CD4-positive, alpha-beta T cell (primary cell): ENCODE measurements at regions not wholly inside any gene's neighbourhood (a gene's known extent, or its start where the extent isn't known, plus 50 kb on each side); places are given as distances from the start of the nearest gene placed in this dataset.

Source experiments
- ATAC-seq: fragments of 200-7000 bp; cut with Tn5 transposase; one replicate; pipeline ENCODE4 v1.10.0; 2022; ENCODE audit warnings: mild to moderate bottlenecking; ENCODE audit not compliant: poor library complexity
- CTCF ChIA-PET: fragments of 350-600 bp; sonication (Branson Sonifier 250); formaldehyde crosslinking; loops from one replicate; lab custom pipeline; 2021; ENCODE audit warnings: antibody characterized with exemption, inconsistent platforms; lab: Charles Lee
- POLR2A ChIA-PET: fragments of 350-600 bp; sonication (Branson Sonifier 250); formaldehyde crosslinking; loops from one replicate; lab custom pipeline; 2021; ENCODE audit warnings: antibody characterized with exemption, inconsistent platforms; lab: Charles Lee
- DNase-seq, 14 experiments: peaks; one replicate each; pipeline ENCODE4 v3.0.0-alpha.2; 2013 to 2020; ENCODE audit warnings: mixed read lengths in 2 of 14
- H3K27ac ChIP-seq, 2 donors: one replicate each; pipeline versions ENCODE4 v1.5.1 to v1.7.0; 2013; ENCODE audit warnings: low read length in 2 of 2, low read depth in 1 of 2, mild to moderate bottlenecking in 1 of 2
- H3K27me3 ChIP-seq, 2 experiments: 1 replicate in 1 of 2; 2 replicates in 1 of 2; pipeline versions ENCODE4 v1.6.1 to v1.7.0; 2013; ENCODE audit warnings: low read length in 2 of 2, control low read depth in 1 of 2, mild to moderate bottlenecking in 1 of 2, moderate library complexity in 1 of 2; ENCODE audit not compliant: insufficient read depth in 2 of 2, control insufficient read depth in 1 of 2
- H3K36me3 ChIP-seq: one replicate; pipeline ENCODE4 v1.6.1; 2013; ENCODE audit warnings: low read length, control low read depth; ENCODE audit not compliant: insufficient read depth
- H3K4me1 ChIP-seq: one replicate; pipeline ENCODE4 v1.6.1; 2013; ENCODE audit warnings: low read length, control low read depth; ENCODE audit not compliant: insufficient read depth
- H3K4me3 ChIP-seq: one replicate; pipeline ENCODE4 v1.5.1; 2013; ENCODE audit warnings: mild to moderate bottlenecking, low read length, moderate library complexity
- H3K9me3 ChIP-seq, 2 experiments: 1 replicate in 1 of 2; 2 replicates in 1 of 2; pipeline versions ENCODE4 v1.6.1 to v1.7.0; 2013; ENCODE audit warnings: low read length in 2 of 2, mild to moderate bottlenecking in 2 of 2, control low read depth in 1 of 2, moderate library complexity in 1 of 2; ENCODE audit not compliant: control insufficient read depth in 1 of 2, insufficient read depth in 1 of 2
- H3K27ac Mint-ChIP-seq: one replicate; pipeline ENCODE4 v1.8.0; 2020; ENCODE audit warnings: mixed read lengths
- H3K27me3 Mint-ChIP-seq: one replicate; pipeline ENCODE4 v1.8.0; 2021; ENCODE audit warnings: mixed read lengths
- H3K36me3 Mint-ChIP-seq: one replicate; pipeline ENCODE4 v1.8.0; 2021; ENCODE audit warnings: low read depth, mixed read lengths
- H3K4me1 Mint-ChIP-seq: one replicate; pipeline ENCODE4 v1.8.0; 2021; ENCODE audit warnings: low read depth, mixed read lengths
- H3K4me3 Mint-ChIP-seq: one replicate; pipeline ENCODE4 v1.8.0; 2020; ENCODE audit warnings: mild to moderate bottlenecking, mixed read lengths
- H3K9me3 Mint-ChIP-seq: one replicate; pipeline ENCODE4 v1.8.0; 2020; ENCODE audit warnings: mixed read lengths
- intact Hi-C, 2 experiments: fragments of 100-400 bp; cut with DNase I in 1 of 2; cut with micrococcal nuclease in 1 of 2; formaldehyde crosslinking; loops; one replicate each; pipeline versions ENCODE4 v1.15.1 to v1.9.0; 2023 to 2025; cut with DNase I, micrococcal nuclease
- TF ChIP-seq, protein P1 (sequence below): fragments of 200-600 bp; IDR thresholded peaks from one replicate; pipeline ENCODE4 v1.8.0; 2022; ENCODE audit warnings: antibody characterized with exemption, mild to moderate bottlenecking

DNA sequence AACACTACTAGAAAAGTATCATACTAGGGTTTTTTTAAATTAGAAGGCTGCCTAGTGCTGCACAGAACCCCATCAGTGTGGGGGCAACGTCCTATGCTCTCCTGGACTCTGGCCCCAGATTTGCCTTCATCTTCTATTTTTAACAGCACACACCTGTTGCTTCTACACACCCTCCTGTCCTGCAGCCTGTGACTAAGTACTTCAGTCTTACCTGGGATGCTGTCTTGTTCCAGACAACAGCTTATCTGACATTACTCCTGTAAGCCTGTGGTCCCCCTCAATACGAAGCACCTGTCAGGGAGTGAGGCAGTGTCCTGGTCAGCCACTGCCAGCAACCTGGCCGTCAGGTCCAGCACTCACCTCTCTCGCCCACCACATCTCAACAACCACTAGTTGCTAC is 247.6 kb upstream of the PSMD7 start:
- DNase-seq (no peak), ATAC-seq (no peak)
- Histone ChIP-seq H3K36me3 (no peaks in the 10 kb centered on the region), H3K9me3 (no peaks in the 10 kb centered on the region), H3K4me3 (no peak overlapping the region), H3K4me1 (no peaks in the 10 kb centered on the region), H3K27ac (no peak overlapping the region), H3K27me3 (peaks cover 0 to 2% of the 10 kb centered on the region in 2 experiments)
- ChIA-PET CTCF (no interaction called here), POLR2A (no interaction called here)
- intact Hi-C loops, result no loop called here
- H3K9me3 Mint-ChIP-seq, result peaks cover under 1% of the 10 kb centered on the region
- TF ChIP-seq, protein P1, sequence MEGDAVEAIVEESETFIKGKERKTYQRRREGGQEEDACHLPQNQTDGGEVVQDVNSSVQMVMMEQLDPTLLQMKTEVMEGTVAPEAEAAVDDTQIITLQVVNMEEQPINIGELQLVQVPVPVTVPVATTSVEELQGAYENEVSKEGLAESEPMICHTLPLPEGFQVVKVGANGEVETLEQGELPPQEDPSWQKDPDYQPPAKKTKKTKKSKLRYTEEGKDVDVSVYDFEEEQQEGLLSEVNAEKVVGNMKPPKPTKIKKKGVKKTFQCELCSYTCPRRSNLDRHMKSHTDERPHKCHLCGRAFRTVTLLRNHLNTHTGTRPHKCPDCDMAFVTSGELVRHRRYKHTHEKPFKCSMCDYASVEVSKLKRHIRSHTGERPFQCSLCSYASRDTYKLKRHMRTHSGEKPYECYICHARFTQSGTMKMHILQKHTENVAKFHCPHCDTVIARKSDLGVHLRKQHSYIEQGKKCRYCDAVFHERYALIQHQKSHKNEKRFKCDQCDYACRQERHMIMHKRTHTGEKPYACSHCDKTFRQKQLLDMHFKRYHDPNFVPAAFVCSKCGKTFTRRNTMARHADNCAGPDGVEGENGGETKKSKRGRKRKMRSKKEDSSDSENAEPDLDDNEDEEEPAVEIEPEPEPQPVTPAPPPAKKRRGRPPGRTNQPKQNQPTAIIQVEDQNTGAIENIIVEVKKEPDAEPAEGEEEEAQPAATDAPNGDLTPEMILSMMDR, result no peak
- no peak overlapping the region for H3K27ac Mint-ChIP-seq
- H3K27me3 Mint-ChIP-seq, result no peaks in the 10 kb centered on the region
- H3K36me3 Mint-ChIP-seq, result no peaks in the 10 kb centered on the region
- H3K4me1 Mint-ChIP-seq, result no peaks in the 10 kb centered on the region
- H3K4me3 Mint-ChIP-seq, result no peak overlapping the region

DNA sequence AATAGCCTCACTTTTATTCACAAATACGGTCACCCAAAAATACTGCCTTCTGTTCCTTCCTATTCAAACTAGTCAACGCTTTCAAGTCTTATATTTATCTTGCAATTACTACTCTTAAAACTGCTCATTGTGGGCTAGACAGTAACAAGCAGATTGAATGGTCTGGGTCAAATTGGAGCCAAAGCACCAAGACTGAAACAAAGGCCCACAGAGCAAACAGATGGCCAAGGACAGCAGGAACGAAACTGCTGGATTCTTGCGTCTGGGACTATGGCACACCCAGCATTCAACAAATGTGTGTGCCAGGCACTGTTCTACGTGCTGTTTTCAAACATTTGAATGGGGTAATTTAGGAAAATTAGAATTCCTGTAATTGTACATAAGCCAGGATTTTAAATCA is 250.1 kb upstream of the PSMD7 start:
- Mint-ChIP-seq H3K36me3 (no peaks in the 10 kb centered on the region), H3K27me3 (no peaks in the 10 kb centered on the region), H3K4me1 (no peaks in the 10 kb centered on the region), H3K27ac (no peak overlapping the region), H3K4me3 (no peak overlapping the region), H3K9me3 (no peaks in the 10 kb centered on the region)
- H3K4me1 ChIP-seq, result no peaks in the 10 kb centered on the region
- H3K27me3 ChIP-seq, result no peaks in the 10 kb centered on the region
- no peaks in the 10 kb centered on the region for H3K36me3 ChIP-seq
- no peak for DNase-seq
- no peak overlapping the region for H3K27ac ChIP-seq
- H3K9me3 ChIP-seq, result no peaks in the 10 kb centered on the region
- intact Hi-C loops, result no loop called here
- POLR2A ChIA-PET, result no interaction called here
- no peak for ATAC-seq
- H3K4me3 ChIP-seq, result no peak overlapping the region
- CTCF ChIA-PET, result no interaction called here
- TF ChIP-seq, protein P1, result no peak

DNA sequence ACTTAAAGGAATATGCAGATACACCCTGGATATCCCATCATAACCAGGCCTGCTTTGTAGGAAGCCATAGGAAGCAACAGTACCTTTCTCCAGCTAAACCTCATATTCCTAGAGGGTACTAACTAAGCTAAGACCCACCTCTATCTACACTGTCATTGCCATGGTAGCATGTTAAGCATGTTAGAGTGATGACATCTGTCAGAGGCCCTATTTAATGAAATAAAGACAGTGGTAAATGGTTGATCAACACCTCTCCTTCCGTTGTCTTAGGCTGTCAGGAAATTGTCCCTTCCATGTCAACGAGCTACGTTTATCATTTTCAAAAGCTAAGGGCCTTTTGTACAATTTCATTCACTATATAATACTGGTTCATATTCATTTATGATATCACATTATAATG is 251.1 kb upstream of the PSMD7 start:
- Mint-ChIP-seq H3K9me3 (no peaks in the 10 kb centered on the region), H3K36me3 (no peaks in the 10 kb centered on the region), H3K4me3 (no peak overlapping the region), H3K4me1 (no peaks in the 10 kb centered on the region), H3K27me3 (peaks cover 5% of the 10 kb centered on the region), H3K27ac (no peak overlapping the region)
- Histone ChIP-seq H3K4me3 (no peak overlapping the region), H3K36me3 (no peaks in the 10 kb centered on the region), H3K27me3 (no peaks in the 10 kb centered on the region), H3K4me1 (no peaks in the 10 kb centered on the region), H3K27ac (no peak overlapping the region), H3K9me3 (no peaks in the 10 kb centered on the region)
- intact Hi-C loops, result no loop called here
- ChIA-PET CTCF (no interaction called here), POLR2A (no interaction called here)
- TF ChIP-seq, protein P1, result no peak
- DNase-seq (no peak), ATAC-seq (no peak)
